CD4-positive, alpha-beta T cell treated with Interleukin-10 for 1 hour (primary cell): ENCODE measurements at regions not wholly inside any gene's neighbourhood (a gene's known extent, or its start where the extent isn't known, plus 50 kb on each side); places are given as distances from the start of the nearest gene placed in this dataset.

ENCODE experiments used
- DNase-seq: peaks from one replicate; pipeline ENCODE4 v3.0.0-alpha.2; 2020

GRCh38 chr5:12854386-12854785 is 950.1 kb upstream of the CTNND2 start:
- DNase-seq: no peak

- no peak for DNase-seq
Measured at GRCh38 chr5:12851761-12852160, 947.5 kb upstream of the CTNND2 start.

- no peak for DNase-seq
Measured at GRCh38 chr5:12848709-12849108, 944.5 kb upstream of the CTNND2 start.

- no peak for DNase-seq
Measured at GRCh38 chr5:12845549-12846159, 941.4 kb upstream of the CTNND2 start.

GRCh38 chr5:12840972-12841371 is 936.7 kb upstream of the CTNND2 start:
- DNase-seq: no peak

- DNase-seq: no peak
Measured at GRCh38 chr5:12837592-12837991, 933.3 kb upstream of the CTNND2 start.

GRCh38 chr5:12825163-12825562 is 920.9 kb upstream of the CTNND2 start:
- DNase-seq: no peak

- no peak for DNase-seq
Measured at GRCh38 chr5:12805165-12805698, 901.0 kb upstream of the CTNND2 start.

GRCh38 chr5:12799165-12799564 is 894.9 kb upstream of the CTNND2 start:
- DNase-seq: no peak

- no peak for DNase-seq
Measured at GRCh38 chr5:12795333-12795663, 891.1 kb upstream of the CTNND2 start.

- no peak for DNase-seq
Measured at GRCh38 chr5:12794476-12795332, 890.5 kb upstream of the CTNND2 start.

GRCh38 chr5:12793373-12793772 is 889.1 kb upstream of the CTNND2 start:
- no peak for DNase-seq

GRCh38 chr5:12780536-12780935 is 876.3 kb upstream of the CTNND2 start:
- DNase-seq: no peak

- DNase-seq: no peak
Measured at GRCh38 chr5:12777342-12777741, 873.1 kb upstream of the CTNND2 start.

- DNase-seq: no peak
Measured at GRCh38 chr5:12772276-12772675, 868.0 kb upstream of the CTNND2 start.

GRCh38 chr5:12759377-12759776 is 855.1 kb upstream of the CTNND2 start:
- no peak for DNase-seq

- DNase-seq: no peak
Measured at GRCh38 chr5:12757035-12757434, 852.8 kb upstream of the CTNND2 start.

- DNase-seq: no peak
Measured at GRCh38 chr5:12745537-12745936, 841.3 kb upstream of the CTNND2 start.

- DNase-seq: no peak
Measured at GRCh38 chr5:12743582-12743981, 839.3 kb upstream of the CTNND2 start.

- DNase-seq: no peak
Measured at GRCh38 chr5:12730354-12730753, 826.1 kb upstream of the CTNND2 start.

GRCh38 chr5:12716664-12717063 is 812.4 kb upstream of the CTNND2 start:
- DNase-seq: no peak

- no peak for DNase-seq
Measured at GRCh38 chr5:12707560-12707959, 803.3 kb upstream of the CTNND2 start.

- no peak for DNase-seq
Measured at GRCh38 chr5:12704955-12705354, 800.7 kb upstream of the CTNND2 start.

GRCh38 chr5:12703254-12703653 is 799.0 kb upstream of the CTNND2 start:
- DNase-seq: no peak

GRCh38 chr5:12695651-12696050 is 791.4 kb upstream of the CTNND2 start:
- DNase-seq: no peak
